Upper lobe of left lung (tissue), 6 donors: ENCODE measurements at regions not wholly inside any gene's neighbourhood (a gene's known extent, or its start where the extent isn't known, plus 50 kb on each side); places are given as distances from the start of the nearest gene placed in this dataset.

ENCODE experiments used
- ATAC-seq, 2 donors: fragments of 200-7000 bp; cut with Tn5 transposase; one replicate each; pipeline ENCODE4 v1.9.1; 2022; ENCODE audit warnings: mild to moderate bottlenecking in 2 of 2, moderate library complexity in 2 of 2; ENCODE audit not compliant: low FRiP score in 2 of 2
- DNase-seq, 2 donors: peaks; one replicate each; pipeline ENCODE4 v3.0.0-alpha.2; 2019 to 2020
- H3K27ac ChIP-seq, 4 donors: fragments of 200-600 bp; sonication (generic); one replicate each; pipeline ENCODE4 v1.5.1; 2016 to 2019
- H3K27me3 ChIP-seq, 4 donors: fragments of 200-600 bp; sonication (generic); one replicate each; pipeline ENCODE4 v1.5.1; 2017 to 2019
- H3K36me3 ChIP-seq, 4 donors: fragments of 200-600 bp; sonication (generic); one replicate each; pipeline ENCODE4 v1.5.1; 2016 to 2019
- H3K4me1 ChIP-seq, 4 donors: fragments of 200-600 bp; sonication (generic); one replicate each; pipeline ENCODE4 v1.5.1; 2018 to 2019
- H3K4me3 ChIP-seq, 4 donors: fragments of 200-600 bp; sonication (generic); one replicate each; pipeline ENCODE4 v1.5.1; 2017 to 2019; ENCODE audit warnings: mild to moderate bottlenecking in 2 of 4, moderate library complexity in 1 of 4
- H3K9me3 ChIP-seq, 4 donors: fragments of 200-600 bp; sonication (generic); one replicate each; pipeline ENCODE4 v1.5.1; 2018 to 2019
- CTCF ChIP-seq, 6 experiments: fragments of 450-650 bp in 4 of 6; fragments of 200-600 bp in 2 of 6; sonication (generic) in 2 of 6; IDR thresholded peaks; one replicate each; pipeline ENCODE4 v1.5.1; 2016 to 2019; ENCODE audit warnings: antibody characterized with exemption in 6 of 6
- EP300 ChIP-seq, 4 donors: sonication (generic); formaldehyde crosslinking; IDR thresholded peaks; one replicate each; pipeline ENCODE4 v1.5.1; 2017; ENCODE audit warnings: antibody characterized with exemption in 4 of 4, control low read depth in 2 of 4
- POLR2A ChIP-seq, 4 donors: fragments of 450-650 bp; IDR thresholded peaks; one replicate each; pipeline ENCODE4 v1.5.1; 2016 to 2017; ENCODE audit warnings: antibody characterized with exemption in 4 of 4, mild to moderate bottlenecking in 2 of 4
- POLR2AphosphoS5 ChIP-seq, 2 donors: sonication (generic); formaldehyde crosslinking; IDR thresholded peaks; one replicate each; pipeline ENCODE4 v1.5.1; 2017; ENCODE audit warnings: antibody characterized with exemption in 2 of 2
- WGBS, 2 donors: methylation state at CpG; one replicate each; pipeline ENCODE4 v1.1.5; 2017 to 2018; 5-methylcytosine and 5-hydroxymethylcytosine counted together
- donor health status: DM: no; HTN: no; CAD: no; lungs with moderate emphysema.
- donor health status: DM: no; HTN: yes; CAD: no; lungs with severe emphysema.

- no peak overlapping the region for H3K27ac ChIP-seq
- H3K4me3 ChIP-seq = no peak overlapping the region
- TF ChIP-seq POLR2A (IDR thresholded peaks at IDR 0.05) = no peak
- no peak for TF ChIP-seq CTCF (IDR thresholded peaks at IDR 0.05)
- no peak for TF ChIP-seq POLR2AphosphoS5 (IDR thresholded peaks at IDR 0.05)
- TF ChIP-seq EP300 (IDR thresholded peaks at IDR 0.05) = no peak
- 22 to 27% methylated on average over 6 of the region's 6 CpGs for WGBS, 2 donors
- H3K4me1 ChIP-seq = no peaks in the 10 kb centered on the region
- no peak for DNase-seq
- H3K36me3 ChIP-seq = no peaks in the 10 kb centered on the region
- no peak for ATAC-seq
- H3K27me3 ChIP-seq = no peaks in the 10 kb centered on the region
- H3K9me3 ChIP-seq = no peaks in the 10 kb centered on the region
Observed at GRCh38 chr1:194535369-194535768, 1349.0 kb upstream of the B3GALT2 start.

DNA sequence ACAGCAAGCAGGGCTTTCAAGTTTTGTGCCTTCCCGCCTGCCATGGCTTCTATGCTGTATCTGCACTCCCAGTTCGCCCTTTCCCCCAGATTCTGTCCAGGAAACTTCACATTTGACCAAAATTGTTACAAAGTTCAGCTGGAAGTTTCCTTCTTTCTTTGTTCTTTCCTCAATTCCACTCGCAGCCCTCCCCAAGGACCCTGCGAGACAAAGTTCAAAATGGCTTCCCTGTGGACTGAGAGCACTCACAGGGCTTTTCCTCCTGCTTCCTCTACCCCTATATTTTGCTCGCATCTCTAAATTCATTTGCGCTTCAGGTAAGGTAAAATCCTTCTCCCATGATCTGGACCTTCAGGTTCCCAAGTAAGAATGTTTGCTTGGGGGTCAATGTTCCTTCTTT lies 1348.4 kb upstream of the B3GALT2 start:
- TF ChIP-seq POLR2AphosphoS5 (IDR thresholded peaks at IDR 0.05) (no peak), POLR2A (IDR thresholded peaks at IDR 0.05) (no peak), EP300 (IDR thresholded peaks at IDR 0.05) (no peak), CTCF (IDR thresholded peaks at IDR 0.05) (no peak)
- Histone ChIP-seq H3K4me1 (no peaks in the 10 kb centered on the region), H3K27ac (no peak overlapping the region), H3K27me3 (no peaks in the 10 kb centered on the region), H3K4me3 (no peak overlapping the region), H3K9me3 (no peaks in the 10 kb centered on the region), H3K36me3 (no peaks in the 10 kb centered on the region)
- ATAC-seq (no peak), DNase-seq (no peak)
- 69 to 75% methylated on average over 6 of the region's 6 CpGs for WGBS, 2 donors

DNA sequence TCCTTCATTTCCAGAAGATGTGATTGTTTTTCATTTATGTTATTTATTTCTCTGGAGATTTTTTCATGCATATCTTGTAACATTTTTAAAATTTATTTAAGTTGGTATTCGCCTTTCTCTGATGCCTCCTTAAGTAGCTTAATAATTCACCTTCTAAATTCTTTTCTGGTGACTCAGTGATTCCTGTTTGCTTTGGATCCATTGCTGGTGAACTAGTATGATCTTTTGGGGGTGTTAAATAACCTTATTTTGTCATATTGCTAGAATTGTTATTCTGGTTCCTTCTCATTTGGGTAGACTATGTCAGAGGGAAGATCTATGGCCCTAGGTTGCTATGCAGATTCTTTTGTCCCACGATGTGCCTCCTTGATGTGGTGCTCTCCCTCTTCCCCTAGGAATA lies 1347.2 kb upstream of the B3GALT2 start:
- Histone ChIP-seq H3K4me3 (no peak overlapping the region), H3K9me3 (no peaks in the 10 kb centered on the region), H3K4me1 (no peaks in the 10 kb centered on the region), H3K36me3 (no peaks in the 10 kb centered on the region), H3K27me3 (no peaks in the 10 kb centered on the region), H3K27ac (no peak overlapping the region)
- ATAC-seq (no peak), DNase-seq (no peak)
- 61 to 68% methylated on average over 2 of the region's 2 CpGs for WGBS, 2 donors
- no peak for TF ChIP-seq EP300 (IDR thresholded peaks at IDR 0.05)
- no peak for TF ChIP-seq POLR2A (IDR thresholded peaks at IDR 0.05)
- no peak for TF ChIP-seq POLR2AphosphoS5 (IDR thresholded peaks at IDR 0.05)

DNA sequence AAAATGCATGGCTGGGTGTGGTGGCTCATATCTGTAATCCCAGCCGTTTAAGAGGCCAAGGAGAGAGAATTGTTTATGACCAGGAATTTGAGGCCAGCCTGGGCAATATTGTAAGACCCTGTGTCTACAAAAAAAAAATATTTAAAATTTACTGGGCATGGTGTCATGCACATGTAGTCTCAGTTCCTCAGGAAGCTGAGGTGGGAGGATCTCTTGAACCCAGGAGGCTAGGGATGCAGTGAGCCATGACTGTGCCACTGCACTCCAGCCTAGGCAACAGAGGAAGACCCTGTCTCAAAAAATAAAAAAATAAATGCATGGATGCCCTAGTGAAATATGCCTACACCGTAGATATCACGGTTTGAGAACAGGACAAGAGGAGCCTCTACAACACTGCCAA lies 1331.2 kb upstream of the B3GALT2 start:
- Histone ChIP-seq H3K4me3 (no peak overlapping the region), H3K27ac (no peak overlapping the region), H3K27me3 (no peaks in the 10 kb centered on the region), H3K36me3 (no peaks in the 10 kb centered on the region), H3K4me1 (no peaks in the 10 kb centered on the region), H3K9me3 (no peaks in the 10 kb centered on the region)
- no peak for TF ChIP-seq POLR2A (IDR thresholded peaks at IDR 0.05)
- TF ChIP-seq POLR2AphosphoS5 (IDR thresholded peaks at IDR 0.05) = no peak
- TF ChIP-seq CTCF (IDR thresholded peaks at IDR 0.05) = no peak
- no peak for TF ChIP-seq EP300 (IDR thresholded peaks at IDR 0.05)
- DNase-seq (no peak), ATAC-seq (no peak)
- WGBS, 2 donors = 67 to 76% methylated on average over 3 of the region's 3 CpGs

DNA sequence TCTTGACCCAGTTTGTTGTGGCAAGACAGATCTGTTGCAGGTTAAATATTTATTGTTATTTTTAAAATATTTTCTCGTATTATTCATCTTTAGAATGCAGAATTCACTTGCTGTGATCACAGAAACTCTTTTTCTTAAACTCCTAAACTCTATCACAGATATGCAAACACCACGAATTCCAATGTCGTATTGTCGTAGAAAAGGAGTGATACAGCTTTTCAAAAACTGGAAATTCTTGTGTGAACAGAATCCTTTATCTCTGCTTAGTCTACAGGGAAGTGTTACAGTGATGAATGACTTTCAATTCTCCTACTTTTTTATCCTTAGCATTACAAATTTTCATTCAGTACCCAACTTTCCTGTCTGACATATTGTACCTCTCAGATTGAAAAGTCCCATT lies 1329.5 kb upstream of the B3GALT2 start:
- no peaks in the 10 kb centered on the region for H3K4me1 ChIP-seq
- H3K9me3 ChIP-seq = peaks cover 0 to under 1% (median 0%) of the 10 kb centered on the region in 4 donors
- H3K27ac ChIP-seq = no peak overlapping the region
- WGBS, 2 donors = 67 to 75% methylated on average over 4 of the region's 4 CpGs
- TF ChIP-seq POLR2A (IDR thresholded peaks at IDR 0.05) = no peak
- no peak for TF ChIP-seq POLR2AphosphoS5 (IDR thresholded peaks at IDR 0.05)
- no peaks in the 10 kb centered on the region for H3K27me3 ChIP-seq
- ATAC-seq (no peak), DNase-seq (no peak)
- H3K36me3 ChIP-seq = no peaks in the 10 kb centered on the region
- no peak overlapping the region for H3K4me3 ChIP-seq

- H3K4me1 ChIP-seq = no peaks in the 10 kb centered on the region
- peaks cover 0 to 8% (median 0%) of the 10 kb centered on the region in 4 donors for H3K9me3 ChIP-seq
- no peak for ATAC-seq
- TF ChIP-seq POLR2AphosphoS5 (IDR thresholded peaks at IDR 0.05) (no peak), CTCF (IDR thresholded peaks at IDR 0.05) (no peak), POLR2A (IDR thresholded peaks at IDR 0.05) (no peak), EP300 (IDR thresholded peaks at IDR 0.05) (no peak)
- no peaks in the 10 kb centered on the region for H3K27me3 ChIP-seq
- no peak overlapping the region for H3K27ac ChIP-seq
- no peak overlapping the region for H3K4me3 ChIP-seq
- H3K36me3 ChIP-seq = no peaks in the 10 kb centered on the region
- 59 to 69% methylated on average over 3 of the region's 3 CpGs for WGBS, 2 donors
- DNase-seq = no peak
Observed at GRCh38 chr1:194512957-194513356, 1326.5 kb upstream of the B3GALT2 start.
